WI38 (cell line): ENCODE measurements at regions not wholly inside any gene's neighbourhood (a gene's known extent, or its start where the extent isn't known, plus 50 kb on each side); places are given as distances from the start of the nearest gene placed in this dataset.

Experiments
- H3K4me3 ChIP-seq: 2 replicates; pipeline ENCODE4 v1.5.1; 2011; ENCODE audit warnings: low read depth, mild to moderate bottlenecking, control low read depth, low read length
- CTCF ChIP-seq: IDR thresholded peaks from 2 replicates; pipeline ENCODE4 v1.5.1; 2012; ENCODE audit warnings: low read depth, mild to moderate bottlenecking, control low read depth, low read length

- H3K4me3 ChIP-seq = no peak overlapping the region
- no peak for TF ChIP-seq CTCF
Observed at GRCh38 chr14:22337521-22337920, 251.5 kb downstream of the DAD1 start.

GRCh38 chr14:22336031-22336430, 253.0 kb downstream of the DAD1 start:
- no peak overlapping the region for H3K4me3 ChIP-seq
- no peak for TF ChIP-seq CTCF

DNA sequence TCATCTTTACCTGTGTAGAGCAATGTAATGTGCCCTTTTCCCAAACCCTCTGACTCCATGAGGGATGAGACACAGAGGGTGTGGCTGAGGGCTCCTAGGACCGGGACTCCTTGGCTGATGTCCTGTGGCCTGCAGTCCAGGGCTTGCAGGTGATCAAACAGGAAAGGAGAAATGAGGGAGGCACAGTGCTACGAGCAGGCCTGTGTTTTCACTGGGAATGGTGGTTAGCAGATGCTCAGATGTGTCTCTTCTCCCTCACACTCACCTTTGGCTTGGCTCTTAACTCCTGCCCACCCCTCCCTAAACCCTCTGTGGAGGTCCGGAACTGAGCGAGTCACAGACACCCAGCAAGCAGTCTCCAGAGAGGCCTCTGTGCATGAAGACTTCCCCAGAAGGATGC, 254.4 kb downstream of the DAD1 start:
- no peak overlapping the region for H3K4me3 ChIP-seq
- TF ChIP-seq CTCF = no peak

- TF ChIP-seq CTCF = no peak
- no peak overlapping the region for H3K4me3 ChIP-seq
Observed at GRCh38 chr14:22334275-22334577, 254.8 kb downstream of the DAD1 start.

DNA sequence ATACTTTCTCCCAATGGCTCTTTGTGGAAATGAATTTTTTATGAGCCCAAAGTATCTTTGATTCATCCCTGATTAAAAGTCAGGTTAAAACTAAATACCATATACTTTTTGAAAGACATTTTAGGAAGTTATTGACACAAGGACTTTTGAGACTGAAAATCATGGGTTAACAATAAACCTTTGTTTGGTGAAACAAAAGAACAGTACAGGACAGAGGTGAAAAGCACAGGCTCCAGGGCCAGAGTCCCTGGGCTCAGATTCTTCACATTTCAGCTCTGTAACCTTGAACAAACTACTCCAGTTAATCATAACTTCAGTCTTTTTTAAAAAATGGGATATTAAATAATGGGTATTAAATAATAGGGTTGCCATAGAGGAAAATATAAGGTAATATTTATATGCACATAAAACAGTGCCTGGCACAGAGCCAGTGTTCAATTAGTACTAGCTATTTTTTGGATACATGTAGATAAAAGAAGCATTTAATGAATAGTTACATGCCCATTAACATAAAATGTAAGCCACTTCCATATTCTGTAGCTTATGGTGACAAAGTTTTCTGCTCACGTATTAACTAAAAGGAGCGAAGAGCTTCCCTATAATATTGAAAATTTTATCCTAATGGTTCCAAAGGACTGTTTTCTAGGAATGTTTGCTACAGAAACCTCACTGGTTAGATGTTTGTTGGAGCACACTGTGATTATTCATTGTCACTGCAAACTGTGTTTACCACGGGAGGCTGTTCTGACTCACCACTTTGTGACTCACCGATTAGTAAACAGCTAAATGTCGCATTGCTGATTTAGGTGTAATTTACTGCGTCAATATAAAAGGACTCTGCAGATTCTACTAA, 255.4 kb downstream of the DAD1 start:
- H3K4me3 ChIP-seq = no peak overlapping the region
- TF ChIP-seq CTCF = no peak

DNA sequence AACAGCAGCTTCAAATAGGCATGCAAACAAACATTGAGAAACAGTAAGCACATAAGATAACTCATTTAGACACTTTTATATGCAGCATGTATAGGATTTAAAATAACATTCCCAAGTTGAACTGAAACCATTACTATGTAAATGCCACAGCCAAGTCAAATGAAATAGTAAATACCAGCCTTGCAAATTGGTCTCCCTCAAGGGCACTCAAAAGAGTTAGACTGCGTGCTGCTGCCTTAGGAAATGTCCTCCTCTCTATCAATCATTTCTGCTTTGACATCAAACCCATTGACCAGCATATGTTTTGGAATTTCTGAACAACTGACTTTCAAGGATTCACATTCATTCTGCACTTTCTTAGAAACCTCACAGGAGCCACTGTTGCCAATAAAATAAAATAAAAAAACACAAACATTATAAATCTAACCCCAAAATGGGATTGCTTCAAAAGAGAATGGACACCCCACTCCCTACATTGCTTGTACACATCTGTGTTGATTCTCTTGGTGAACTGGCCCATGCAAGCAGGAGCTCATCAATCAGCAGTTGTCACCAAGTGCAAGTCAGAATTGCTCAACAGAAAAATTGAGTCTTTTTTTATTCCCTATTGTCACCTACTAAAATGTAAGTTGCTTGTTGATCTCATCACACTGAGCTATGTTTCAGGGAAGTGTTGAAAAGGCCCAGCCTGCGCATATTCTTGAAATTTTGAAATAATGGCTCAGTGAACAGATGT, 256.2 kb downstream of the DAD1 start:
- no peak overlapping the region for H3K4me3 ChIP-seq
- TF ChIP-seq CTCF = no peak

DNA sequence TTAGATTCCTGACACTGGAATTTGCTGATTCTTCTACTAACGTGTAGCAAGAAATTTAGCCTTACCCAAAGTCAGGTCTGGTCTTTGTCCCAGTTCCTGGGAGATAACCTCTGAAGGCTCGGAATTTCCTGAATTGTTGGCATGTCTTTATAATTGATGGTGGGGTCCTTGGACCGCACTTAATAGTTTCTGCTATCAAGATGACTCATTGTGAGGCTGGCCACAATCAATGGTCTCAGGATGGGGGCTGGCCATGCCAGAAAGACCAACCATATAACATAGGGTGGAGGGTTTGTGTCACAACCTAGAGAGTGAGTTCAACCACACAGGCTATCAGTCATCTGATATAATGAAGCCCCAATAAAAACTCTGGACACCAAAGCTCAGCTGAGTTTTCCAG, 259.7 kb downstream of the DAD1 start:
- TF ChIP-seq CTCF = no peak
- H3K4me3 ChIP-seq = no peak overlapping the region
